GM18508 (cell line): ENCODE measurements at regions not wholly inside any gene's neighbourhood (a gene's known extent, or its start where the extent isn't known, plus 50 kb on each side); places are given as distances from the start of the nearest gene placed in this dataset.

ENCODE experiments used
- ATAC-seq: cut with Tn5 transposase; IDR thresholded peaks from one replicate; pipeline ENCODE4 v1.9.1; 2021; ENCODE audit warnings: moderate number of reproducible peaks; ENCODE audit not compliant: insufficient read depth, unreplicated experiment

- ATAC-seq = no peak
Observed at GRCh38 chr4:120440730-120441129, 374.1 kb upstream of the MAD2L1 start.

GRCh38 chr4:120435179-120435578, 368.5 kb upstream of the MAD2L1 start:
- no peak for ATAC-seq

GRCh38 chr4:120434756-120435155, 368.1 kb upstream of the MAD2L1 start:
- ATAC-seq = no peak

- no peak for ATAC-seq
Observed at GRCh38 chr4:120432301-120432860, 365.7 kb upstream of the MAD2L1 start.

GRCh38 chr4:120431180-120431579, 364.5 kb upstream of the MAD2L1 start:
- ATAC-seq = no peak

- ATAC-seq = no peak
Observed at GRCh38 chr4:120418146-120418545, 351.5 kb upstream of the MAD2L1 start.

- no peak for ATAC-seq
Observed at GRCh38 chr4:120415896-120416295, 349.2 kb upstream of the MAD2L1 start.

- no peak for ATAC-seq
Observed at GRCh38 chr4:120406960-120407359, 340.3 kb upstream of the MAD2L1 start.

GRCh38 chr4:120403296-120403695, 336.6 kb upstream of the MAD2L1 start:
- no peak for ATAC-seq

- ATAC-seq = no peak
Observed at GRCh38 chr4:120400441-120400840, 333.8 kb upstream of the MAD2L1 start.

- ATAC-seq = no peak
Observed at GRCh38 chr4:120399826-120400225, 333.2 kb upstream of the MAD2L1 start.

- no peak for ATAC-seq
Observed at GRCh38 chr4:120395746-120396145, 329.1 kb upstream of the MAD2L1 start.

- no peak for ATAC-seq
Observed at GRCh38 chr4:120355881-120356280, 289.2 kb upstream of the MAD2L1 start.

GRCh38 chr4:120354381-120354780, 287.7 kb upstream of the MAD2L1 start:
- ATAC-seq = no peak

GRCh38 chr4:120353235-120353634, 286.6 kb upstream of the MAD2L1 start:
- no peak for ATAC-seq

- no peak for ATAC-seq
Observed at GRCh38 chr4:120352739-120353138, 286.1 kb upstream of the MAD2L1 start.

- no peak for ATAC-seq
Observed at GRCh38 chr4:120348948-120349347, 282.3 kb upstream of the MAD2L1 start.

- ATAC-seq = no peak
Observed at GRCh38 chr4:120348521-120348920, 281.9 kb upstream of the MAD2L1 start.

- no peak for ATAC-seq
Observed at GRCh38 chr4:120331486-120332370, 265.1 kb upstream of the MAD2L1 start.

- no peak for ATAC-seq
Observed at GRCh38 chr4:120329386-120329785, 262.7 kb upstream of the MAD2L1 start.

- no peak for ATAC-seq
Observed at GRCh38 chr4:120327276-120327675, 260.6 kb upstream of the MAD2L1 start.
